ENCODE measurements at regions not wholly inside any gene's neighbourhood (a gene's known extent, or its start where the extent isn't known, plus 50 kb on each side); places are given as distances from the start of the nearest gene placed in this dataset.

GRCh38 chr12:115320451-115320850 is 636.5 kb upstream of the TBX3 start:
- POLR2A ChIA-PET (ENCODE audit: unreplicated experiment) = interaction anchor here (0.6 kb wide), 1 partner anchor 34 kb away, joined by 3 read pairs; no protein-coding TSS in a partner anchor
- no peak for ATAC-seq

DNA sequence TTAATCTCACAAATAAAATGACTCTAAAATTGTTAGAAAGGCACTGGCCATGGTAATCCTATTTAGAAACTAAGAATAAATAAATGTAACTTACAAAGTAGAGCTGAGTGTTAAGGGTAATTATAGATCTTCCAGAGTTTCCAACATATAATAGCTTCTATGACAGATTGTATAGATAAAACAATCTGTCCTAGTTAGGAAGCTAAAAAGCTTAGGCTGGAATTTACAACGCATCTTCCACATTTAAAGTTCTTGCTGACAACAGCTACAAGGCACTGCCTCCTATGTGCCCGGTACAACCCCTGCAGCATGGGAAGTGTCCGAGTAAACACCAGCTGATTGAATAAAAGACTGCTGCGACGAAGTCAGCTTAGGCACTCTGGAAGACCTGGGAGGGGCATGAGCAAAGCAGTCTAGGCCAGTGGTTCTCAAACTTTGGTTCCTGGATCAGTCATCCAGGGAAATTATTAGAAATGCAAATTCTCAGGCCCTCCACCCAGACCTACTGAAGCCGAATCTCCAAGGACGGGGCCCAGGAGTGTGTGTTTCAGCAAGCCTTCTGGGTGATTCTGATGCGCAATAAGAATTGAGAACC is 635.6 kb upstream of the TBX3 start:
- Histone ChIP-seq H3K4me2 (ENCODE audit: low read length) (no peak overlapping the region), H2AFZ (ENCODE audit: low read length) (no peak overlapping the region), H3K4me3 (ENCODE audit: low read length) (no peak overlapping the region), H3K79me2 (ENCODE audit: low read length) (no peaks in the 10 kb centered on the region), H3K27me3 (ENCODE audit: low read length) (no peaks in the 10 kb centered on the region), H3K9me3 (ENCODE audit: low read length) (no peaks in the 10 kb centered on the region), H3K27ac (ENCODE audit: low read length) (no peak overlapping the region), H3K36me3 (ENCODE audit: low read depth, low read length) (no peaks in the 10 kb centered on the region), H3K9me2 (replicated peaks; ENCODE audit: low read length) (no peaks in the 10 kb centered on the region), H3F3A (ENCODE audit: low read length, unreplicated experiment) (no peaks in the 10 kb centered on the region), H4K20me1 (ENCODE audit: low read length) (no peaks in the 10 kb centered on the region), H3K9ac (ENCODE audit: low read length) (no peak overlapping the region), H3K4me1 (ENCODE audit: insufficient read depth, low read length) (peaks cover 36% of the 10 kb centered on the region)
- ATAC-seq = no peak
- intact Hi-C loops (cut with micrococcal nuclease) = no loop called here
- no TSS peak for BruUV-seq (replicated peaks)
- POLR2A ChIA-PET (ENCODE audit: unreplicated experiment) = no interaction called here
- DNase-seq = no peak
- CTCF ChIA-PET = no interaction called here
- TF ChIP-seq EZH2 (IDR thresholded peaks at IDR 0.05; ENCODE audit: low read length, unreplicated experiment) = no peak
- TF ChIP-seq EZH2phosphoT487 (IDR thresholded peaks at IDR 0.05; ENCODE audit: borderline replicate concordance, low read length) = no peak
- no peak for TF ChIP-seq CTCF (conservative IDR thresholded peaks at IDR 0.05; ENCODE audit: low read depth, low read length)

More at GRCh38 chr12:115320451-115320850, 636.5 kb upstream of the TBX3 start:
- BruUV-seq (replicated peaks) = no TSS peak
- CTCF ChIA-PET = no interaction called here
- no peak overlapping the region for H2AFZ ChIP-seq (ENCODE audit: low read length)
- H3K79me2 ChIP-seq (ENCODE audit: low read length) = no peaks in the 10 kb centered on the region
- no peak overlapping the region for H3K4me2 ChIP-seq (ENCODE audit: low read length)
- no peaks in the 10 kb centered on the region for H3K27me3 ChIP-seq (ENCODE audit: low read length)
- TF ChIP-seq CTCF (conservative IDR thresholded peaks at IDR 0.05; ENCODE audit: low read depth, low read length) = no peak
- no peak for TF ChIP-seq EZH2 (IDR thresholded peaks at IDR 0.05; ENCODE audit: low read length, unreplicated experiment)
- TF ChIP-seq EZH2phosphoT487 (IDR thresholded peaks at IDR 0.05; ENCODE audit: borderline replicate concordance, low read length) = no peak
- no peak overlapping the region for H3K4me3 ChIP-seq (ENCODE audit: low read length)
- no peaks in the 10 kb centered on the region for H3K9me2 ChIP-seq (replicated peaks; ENCODE audit: low read length)
- no peak overlapping the region for H3K27ac ChIP-seq (ENCODE audit: low read length)
- no peaks in the 10 kb centered on the region for H3K9me3 ChIP-seq (ENCODE audit: low read length)
- no peaks in the 10 kb centered on the region for H4K20me1 ChIP-seq (ENCODE audit: low read length)
- no peak for DNase-seq
- no peak overlapping the region for H3K9ac ChIP-seq (ENCODE audit: low read length)
- no peaks in the 10 kb centered on the region for H3K36me3 ChIP-seq (ENCODE audit: low read depth, low read length)
- H3K4me1 ChIP-seq (ENCODE audit: insufficient read depth, low read length) = peaks cover 31% of the 10 kb centered on the region
- no peaks in the 10 kb centered on the region for H3F3A ChIP-seq (ENCODE audit: low read length, unreplicated experiment)
- intact Hi-C loops (cut with micrococcal nuclease) = no loop called here

DNA sequence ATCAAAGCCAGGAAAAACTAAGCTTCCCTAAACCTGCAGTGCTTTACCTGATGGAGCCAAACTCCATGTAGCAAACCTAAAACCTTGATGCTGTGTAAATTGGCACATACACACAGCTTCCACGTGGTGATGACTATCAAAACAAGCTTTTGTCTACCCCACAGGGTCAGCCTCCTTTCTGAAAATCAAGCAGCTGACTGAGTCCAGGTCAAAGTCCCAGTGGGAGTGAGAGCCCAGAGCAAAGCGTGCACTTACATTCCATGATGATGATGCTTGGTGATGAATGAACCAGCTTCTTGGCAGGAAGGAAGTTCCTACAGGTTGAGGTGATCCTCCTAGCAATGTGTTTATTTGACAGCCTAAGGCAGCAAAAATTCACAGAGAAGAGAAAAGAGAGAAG is 630.0 kb upstream of the TBX3 start:
- ATAC-seq (peak; percentile 87), DNase-seq (peak; percentile 97)
- H3F3A ChIP-seq (ENCODE audit: low read length, unreplicated experiment) = no peaks in the 10 kb centered on the region
- H3K36me3 ChIP-seq (ENCODE audit: low read depth, low read length) = no peaks in the 10 kb centered on the region
- H3K4me2 ChIP-seq (ENCODE audit: low read length) = peak overlapping the region; percentile 36
- CTCF ChIA-PET = interaction anchor here (0.6 kb wide), 1 partner anchor 445 kb away, joined by 7 read pairs; no protein-coding TSS in a partner anchor
- peaks cover 37% of the 10 kb centered on the region for H3K4me1 ChIP-seq (ENCODE audit: insufficient read depth, low read length)
- H3K27ac ChIP-seq (ENCODE audit: low read length) = peak overlapping the region; percentile 58
- no peak overlapping the region for H3K4me3 ChIP-seq (ENCODE audit: low read length)
- no peak overlapping the region for H3K9ac ChIP-seq (ENCODE audit: low read length)
- H3K79me2 ChIP-seq (ENCODE audit: low read length) = no peaks in the 10 kb centered on the region
- H4K20me1 ChIP-seq (ENCODE audit: low read length) = no peaks in the 10 kb centered on the region
- H3K9me2 ChIP-seq (replicated peaks; ENCODE audit: low read length) = no peaks in the 10 kb centered on the region
- H3K9me3 ChIP-seq (ENCODE audit: low read length) = no peaks in the 10 kb centered on the region
- intact Hi-C loops (cut with micrococcal nuclease) = loop anchor here (5.0 kb wide), 1 partner anchor 312 kb away; no protein-coding TSS in a partner anchor
- no peaks in the 10 kb centered on the region for H3K27me3 ChIP-seq (ENCODE audit: low read length)
- H2AFZ ChIP-seq (ENCODE audit: low read length) = no peak overlapping the region
- POLR2A ChIA-PET (ENCODE audit: unreplicated experiment) = interaction anchor here (0.5 to 0.6 kb wide), 2 partner anchors 10 to 1979 kb away, joined by 3 to 16 read pairs; no protein-coding TSS in a partner anchor
- no peak for TF ChIP-seq EZH2phosphoT487 (IDR thresholded peaks at IDR 0.05; ENCODE audit: borderline replicate concordance, low read length)
- no peak for TF ChIP-seq CTCF (conservative IDR thresholded peaks at IDR 0.05; ENCODE audit: low read depth, low read length)
- TF ChIP-seq EZH2 (IDR thresholded peaks at IDR 0.05; ENCODE audit: low read length, unreplicated experiment) = no peak
- BruUV-seq (replicated peaks) = no TSS peak
